GM21717 (cell line): ENCODE measurements at regions not wholly inside any gene's neighbourhood (a gene's known extent, or its start where the extent isn't known, plus 50 kb on each side); places are given as distances from the start of the nearest gene placed in this dataset.

Experiments used
- ATAC-seq: cut with Tn5 transposase; IDR thresholded peaks from one replicate; pipeline ENCODE4 v1.9.1; 2021; ENCODE audit warnings: mild to moderate bottlenecking, moderate library complexity; ENCODE audit not compliant: unreplicated experiment

DNA sequence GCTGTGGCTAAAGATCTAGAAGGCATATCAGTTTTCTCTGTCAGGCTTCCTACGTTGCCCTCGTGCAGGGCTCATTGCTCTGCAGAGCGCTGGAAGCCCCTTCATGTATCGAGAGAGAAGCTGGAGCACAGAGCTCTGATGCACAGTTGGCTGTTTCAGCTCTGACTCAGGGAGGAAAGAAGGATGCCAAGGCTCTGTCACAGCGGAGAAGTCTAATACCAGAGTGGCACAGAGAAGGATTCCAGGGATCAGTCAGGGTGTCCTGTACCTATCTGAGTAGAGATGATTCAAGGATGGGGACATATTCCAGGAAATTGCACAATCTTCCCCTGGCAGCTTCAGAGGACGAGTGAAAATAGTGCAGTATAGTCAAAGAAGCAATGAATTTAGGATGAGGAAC lies 179.2 kb upstream of the FMN2 start:
- ATAC-seq, result no peak

DNA sequence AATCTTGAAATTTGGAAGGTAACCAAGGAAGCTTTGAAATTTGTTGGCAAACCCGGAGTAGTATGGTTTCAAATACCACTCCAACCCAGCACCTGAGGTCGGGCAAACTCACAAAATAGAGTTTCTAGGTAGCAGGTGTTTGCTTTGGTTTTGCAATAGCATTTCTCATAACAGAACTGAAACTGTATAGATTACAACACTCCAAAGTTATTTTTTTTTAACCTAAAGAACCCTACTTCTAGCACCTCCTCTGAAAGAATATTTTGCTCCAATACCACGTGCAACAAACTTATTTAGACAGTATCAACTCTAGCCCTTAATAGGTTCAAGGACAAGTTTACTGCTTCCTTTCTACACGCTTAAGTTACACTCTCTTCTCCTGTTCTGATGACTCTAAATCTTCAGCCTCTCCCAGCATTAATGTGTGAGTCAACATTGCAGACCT lies 178.5 kb upstream of the FMN2 start:
- peak; percentile 65 for ATAC-seq

DNA sequence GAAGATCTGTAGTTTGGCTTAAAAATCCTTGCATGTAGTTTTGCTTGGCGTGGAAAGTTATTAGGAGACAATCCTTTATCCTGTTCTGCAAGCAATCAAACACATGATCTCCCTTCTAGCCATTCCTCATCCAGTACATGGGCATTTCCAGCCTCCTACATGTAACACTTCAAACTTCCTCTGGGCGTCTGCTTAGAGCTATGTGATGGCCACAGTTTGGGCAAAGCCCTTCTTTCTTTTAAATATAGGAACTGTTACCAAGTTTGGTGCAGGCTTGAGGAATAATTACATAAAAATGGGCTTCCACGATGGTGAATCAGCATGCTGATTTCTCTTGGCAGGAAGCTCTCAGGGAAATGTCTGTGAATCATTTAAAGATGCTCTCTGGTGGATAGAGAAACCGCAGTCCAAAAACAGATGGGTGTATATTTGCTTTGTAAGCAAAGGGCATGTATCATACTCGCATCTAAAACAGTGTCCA lies 176.9 kb upstream of the FMN2 start:
- no peak for ATAC-seq

DNA sequence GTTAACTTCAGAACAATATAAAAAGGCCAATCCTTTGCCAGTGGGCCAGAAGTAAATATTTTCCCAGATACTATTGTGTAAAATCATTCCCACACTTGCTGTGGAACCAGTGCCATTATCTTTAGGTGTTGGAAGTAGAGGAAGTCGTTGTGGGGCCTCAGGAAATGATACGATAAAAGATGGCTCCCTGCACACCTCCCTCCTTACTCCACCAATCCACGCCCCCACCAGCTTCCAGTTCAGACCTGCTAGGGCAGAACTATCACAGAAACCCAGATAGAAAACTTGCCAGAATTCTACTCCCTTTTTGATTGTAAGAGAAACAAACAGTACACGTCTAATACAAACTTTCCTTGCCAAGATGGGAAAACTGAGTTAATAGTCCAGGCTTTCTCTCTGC lies 173.0 kb upstream of the FMN2 start:
- ATAC-seq, result no peak

DNA sequence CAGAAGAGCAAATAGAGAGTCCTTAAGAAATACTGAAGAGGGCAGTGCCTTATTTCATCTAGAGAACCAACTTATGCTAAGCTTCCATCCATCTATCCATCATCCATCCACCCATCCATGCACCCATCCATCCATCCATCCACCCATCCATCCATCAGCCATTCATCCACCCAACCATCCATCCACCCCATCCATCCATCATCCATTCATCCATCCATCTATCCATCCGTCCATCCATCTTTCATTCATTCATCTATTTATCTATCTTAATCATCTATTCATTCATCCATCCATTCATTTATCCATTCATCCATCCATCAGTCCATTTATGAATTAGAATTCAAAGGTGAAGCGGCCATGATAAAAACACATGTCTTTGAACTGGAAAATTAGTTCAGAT lies 171.5 kb upstream of the FMN2 start:
- ATAC-seq, result no peak

DNA sequence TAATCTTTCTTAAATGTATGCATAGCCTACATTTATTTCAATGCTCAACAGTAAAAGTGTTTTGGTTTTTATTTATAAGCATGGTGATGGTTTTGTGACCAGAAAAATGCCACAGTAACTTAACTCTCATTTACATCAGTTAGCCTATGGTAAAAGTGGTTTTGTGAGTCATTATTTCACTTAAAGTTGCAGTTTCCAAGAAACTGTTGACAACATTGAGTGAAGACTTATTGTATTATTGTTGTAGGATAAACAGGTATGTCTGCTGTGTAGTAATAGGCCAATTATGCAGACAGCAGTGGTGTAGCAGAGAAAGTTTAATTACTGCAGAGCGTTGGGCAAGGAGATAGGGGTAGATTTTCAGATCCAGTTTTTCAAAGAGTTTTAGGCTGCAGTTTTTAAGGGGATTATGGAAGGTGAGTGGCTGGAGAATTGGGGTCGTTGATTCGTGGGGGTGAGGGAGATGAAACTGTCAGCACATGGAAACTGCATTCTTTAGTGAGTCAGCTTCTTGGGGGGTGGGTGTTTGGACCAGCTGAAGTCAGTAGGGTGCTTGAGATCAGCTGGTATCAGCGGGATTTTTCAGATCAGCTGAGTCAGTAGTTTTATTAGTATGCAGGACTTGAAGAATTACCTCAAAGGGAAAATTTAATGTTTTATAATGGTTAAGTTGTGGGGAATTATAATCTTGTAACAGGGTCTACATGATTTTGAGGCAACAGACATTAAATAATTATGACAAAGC lies 168.7 kb upstream of the FMN2 start:
- no peak for ATAC-seq

DNA sequence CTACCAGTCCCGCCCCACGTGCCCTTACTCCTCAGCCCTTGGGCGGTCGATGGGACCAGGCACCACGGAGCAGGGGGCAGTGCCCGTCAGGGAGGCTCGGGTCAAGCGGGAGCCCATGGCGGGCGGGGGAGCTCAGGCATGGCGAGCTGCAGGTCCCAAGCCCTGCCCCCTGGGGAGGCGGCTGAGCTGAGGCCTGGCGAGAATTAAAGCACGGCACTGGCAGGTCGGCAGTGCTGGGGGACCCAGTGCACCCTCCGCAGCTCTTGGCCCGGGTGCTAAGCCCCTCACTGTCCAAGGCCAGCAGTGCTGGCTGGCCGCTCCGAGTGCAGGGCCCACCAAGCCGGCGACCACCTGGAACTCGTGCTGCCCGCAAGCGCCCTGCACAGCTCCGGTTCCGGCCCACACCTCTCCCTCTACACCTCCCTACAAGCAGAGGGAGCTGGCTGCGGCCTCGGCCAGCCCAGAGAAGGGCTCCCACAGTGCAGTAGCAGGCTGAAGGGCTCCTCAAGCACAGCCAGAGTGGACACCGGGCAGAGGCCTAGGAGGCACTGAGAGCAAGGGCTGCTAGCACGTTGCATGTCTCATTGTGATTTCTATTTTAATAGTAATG lies 166.8 kb upstream of the FMN2 start:
- no peak for ATAC-seq

DNA sequence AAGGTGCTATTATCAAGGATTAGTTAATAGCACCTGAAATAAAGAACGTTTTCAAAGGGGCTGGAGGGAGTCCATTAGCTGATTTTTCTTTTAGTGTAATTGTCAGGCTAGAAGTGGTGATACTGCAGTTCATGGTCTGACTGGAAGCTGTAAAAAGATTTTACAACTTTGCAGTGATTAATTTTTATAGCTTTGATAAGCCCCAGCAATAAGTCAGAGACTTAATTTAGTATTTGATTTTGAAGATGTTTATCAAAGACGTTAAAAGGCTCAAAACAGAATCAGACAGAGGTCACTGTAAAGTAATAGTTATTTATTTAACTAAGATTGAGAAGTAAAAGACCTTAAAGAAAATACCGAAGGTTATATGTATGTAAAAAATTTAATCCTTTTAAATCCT lies 165.5 kb upstream of the FMN2 start:
- no peak for ATAC-seq

DNA sequence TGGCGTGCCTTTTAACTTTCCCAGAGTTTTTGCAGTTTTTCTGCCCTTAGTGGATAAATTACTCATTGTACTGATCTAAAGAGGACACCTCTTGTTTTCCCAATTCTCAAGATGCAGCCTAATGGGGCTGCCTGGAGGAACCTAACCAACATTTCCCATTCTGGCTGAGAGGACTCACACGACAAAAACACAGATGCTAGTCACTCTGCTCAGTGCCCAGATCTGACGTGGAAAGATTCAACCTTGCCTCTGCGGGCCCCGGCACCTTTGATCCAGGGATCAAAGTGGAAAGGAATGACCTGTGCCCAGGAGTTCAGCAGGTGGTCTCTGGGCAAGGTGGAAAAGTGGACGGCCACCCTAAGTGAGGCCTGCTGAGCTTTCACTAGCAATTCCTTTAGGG lies 162.4 kb upstream of the FMN2 start:
- ATAC-seq, result no peak

DNA sequence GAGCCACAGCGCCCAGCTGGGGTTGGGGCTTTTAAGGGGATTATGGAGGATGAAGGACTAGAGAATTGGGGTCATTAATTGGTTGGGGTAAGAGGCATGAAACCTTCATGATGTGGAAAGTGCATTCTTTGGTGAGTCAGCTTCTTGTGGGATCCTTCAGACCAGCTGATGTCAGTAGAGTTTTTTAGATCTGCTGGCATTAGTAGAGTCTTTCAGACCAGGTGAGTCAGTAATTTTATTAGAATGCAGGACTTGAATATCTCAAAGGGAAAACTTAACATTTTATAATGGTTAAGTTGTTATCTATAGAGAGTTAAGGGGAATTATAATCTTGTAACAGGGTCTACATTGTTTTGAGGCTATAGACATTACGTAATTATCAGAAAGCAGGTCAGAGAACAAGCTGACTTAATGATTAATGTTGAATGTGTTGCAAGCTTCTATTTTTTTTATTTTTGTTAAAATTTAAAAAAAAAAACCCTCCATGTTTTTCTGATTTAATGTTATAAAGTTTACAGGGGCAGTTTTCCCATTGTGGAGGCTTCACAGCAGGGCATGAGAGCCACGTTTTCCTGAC lies 160.9 kb upstream of the FMN2 start:
- no peak for ATAC-seq

DNA sequence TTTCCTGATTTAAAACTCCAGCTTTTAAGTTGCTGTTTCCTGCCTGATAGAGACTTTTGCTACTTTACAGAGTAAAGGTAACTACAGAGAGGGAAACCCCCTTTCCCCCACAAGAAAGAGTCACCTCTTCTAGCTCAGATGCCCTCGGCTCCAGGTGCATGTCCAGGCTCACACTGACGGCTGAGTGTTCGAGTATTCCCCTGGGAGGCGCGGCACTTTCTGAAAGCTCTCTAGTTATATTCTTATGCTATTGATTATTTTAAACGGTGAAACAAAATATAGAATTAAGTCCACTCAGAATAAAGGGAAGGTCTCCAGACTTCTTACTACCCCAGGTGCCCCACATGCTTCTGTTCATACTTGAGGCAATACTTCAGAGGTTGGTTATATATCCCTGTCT lies 160.3 kb upstream of the FMN2 start:
- no peak for ATAC-seq

DNA sequence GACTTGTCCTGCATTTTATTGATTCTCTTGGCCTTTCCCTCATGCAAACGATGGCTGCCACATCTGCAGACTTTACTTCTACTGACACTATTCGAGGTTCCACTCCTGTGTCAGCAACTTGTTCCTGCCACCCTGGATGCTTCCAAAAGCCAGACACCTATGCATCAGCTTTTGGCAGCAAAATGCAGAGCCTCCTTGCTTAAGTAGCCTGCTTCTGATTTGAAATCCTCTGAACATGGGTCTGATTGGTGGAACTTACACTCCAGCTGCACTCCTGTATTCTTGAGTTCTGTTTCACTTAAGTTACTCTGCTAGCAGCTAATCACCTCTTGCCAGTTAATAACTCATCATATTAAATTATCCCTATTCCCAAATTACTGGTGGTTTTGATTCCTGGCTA lies 152.1 kb upstream of the FMN2 start:
- ATAC-seq, result no peak

DNA sequence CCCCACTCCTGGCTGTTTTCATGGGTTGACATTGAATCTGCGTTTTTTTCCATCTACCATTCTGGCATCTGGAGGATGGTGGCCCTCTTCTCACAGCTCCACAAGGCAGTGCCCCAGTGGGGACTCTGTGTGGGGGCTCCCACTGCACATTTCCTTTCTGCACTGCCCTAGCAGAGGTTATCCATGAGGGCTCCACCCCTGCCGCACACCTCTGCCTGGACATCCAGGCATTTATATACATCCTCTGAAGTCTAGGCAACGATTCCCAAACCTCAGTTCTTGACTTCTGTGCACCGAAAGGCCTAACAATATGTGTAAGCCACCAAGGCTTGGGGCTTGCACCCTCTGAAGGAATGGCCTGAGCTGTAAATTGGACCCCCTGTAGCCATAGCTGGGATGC lies 147.9 kb upstream of the FMN2 start:
- no peak for ATAC-seq

DNA sequence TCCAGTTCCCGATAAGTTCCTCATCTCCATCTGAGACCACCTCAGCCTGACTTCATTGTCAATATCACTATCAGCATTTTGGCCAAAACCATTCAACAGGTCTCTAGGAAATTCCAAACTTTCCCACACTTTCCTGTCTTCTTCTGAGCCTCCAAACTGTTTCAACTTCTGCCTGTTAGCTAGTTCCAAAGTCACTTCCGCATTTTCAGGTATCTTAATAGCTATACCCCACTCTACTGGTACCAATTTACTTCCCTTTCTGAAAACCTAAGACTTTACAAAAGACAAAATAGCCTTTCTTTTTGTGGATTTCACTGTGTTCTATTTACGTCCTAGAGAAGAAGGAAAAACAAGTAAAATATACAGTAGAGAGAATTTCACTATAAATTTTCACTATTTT lies 147.0 kb upstream of the FMN2 start:
- ATAC-seq, result no peak

DNA sequence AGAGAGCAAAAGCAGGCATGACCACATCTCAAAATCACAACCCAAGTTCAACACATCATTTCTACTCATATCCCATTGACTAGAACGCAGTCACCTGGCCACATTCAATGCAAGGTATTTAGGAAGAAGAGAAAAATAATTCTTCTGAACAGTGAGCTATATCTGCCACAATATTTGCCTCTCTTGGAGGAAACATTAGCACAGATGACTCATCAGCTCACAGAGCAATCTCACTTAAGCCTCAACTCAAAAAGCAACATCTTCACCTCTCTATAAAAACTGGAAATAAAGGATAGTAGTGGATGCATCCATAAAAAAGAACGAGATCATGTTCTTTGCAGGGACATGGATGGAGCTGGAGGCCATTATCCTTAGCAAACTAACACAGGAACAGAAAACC lies 143.9 kb upstream of the FMN2 start:
- ATAC-seq, result no peak

DNA sequence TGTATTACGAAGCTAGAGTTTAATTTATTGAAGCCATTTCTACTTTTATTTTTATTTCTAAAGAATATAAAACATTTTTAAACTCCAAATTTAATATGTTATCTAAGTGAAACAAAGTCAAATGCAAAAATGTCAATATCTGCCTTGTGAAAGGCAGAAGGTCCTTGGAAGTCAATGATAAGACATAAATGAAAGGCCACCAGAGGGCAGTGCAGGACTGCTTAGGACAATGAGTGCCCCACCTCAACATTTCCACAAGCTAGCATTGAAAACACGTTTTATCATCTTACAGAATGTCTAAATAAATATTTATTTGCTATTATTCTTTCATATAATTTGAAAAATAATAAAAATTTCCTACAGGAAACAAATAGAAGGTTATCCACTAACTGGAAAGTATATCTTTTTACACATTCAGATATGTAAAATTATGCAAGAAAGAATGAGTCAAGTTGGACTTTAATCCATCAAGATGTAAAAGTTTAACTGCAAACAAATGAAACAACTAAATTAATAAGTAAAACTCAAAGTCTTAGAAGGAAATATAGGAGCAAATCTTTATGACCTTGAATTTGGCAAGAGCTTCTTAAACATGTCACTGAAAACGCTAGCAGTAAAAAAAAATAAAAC lies 140.1 kb upstream of the FMN2 start:
- no peak for ATAC-seq

DNA sequence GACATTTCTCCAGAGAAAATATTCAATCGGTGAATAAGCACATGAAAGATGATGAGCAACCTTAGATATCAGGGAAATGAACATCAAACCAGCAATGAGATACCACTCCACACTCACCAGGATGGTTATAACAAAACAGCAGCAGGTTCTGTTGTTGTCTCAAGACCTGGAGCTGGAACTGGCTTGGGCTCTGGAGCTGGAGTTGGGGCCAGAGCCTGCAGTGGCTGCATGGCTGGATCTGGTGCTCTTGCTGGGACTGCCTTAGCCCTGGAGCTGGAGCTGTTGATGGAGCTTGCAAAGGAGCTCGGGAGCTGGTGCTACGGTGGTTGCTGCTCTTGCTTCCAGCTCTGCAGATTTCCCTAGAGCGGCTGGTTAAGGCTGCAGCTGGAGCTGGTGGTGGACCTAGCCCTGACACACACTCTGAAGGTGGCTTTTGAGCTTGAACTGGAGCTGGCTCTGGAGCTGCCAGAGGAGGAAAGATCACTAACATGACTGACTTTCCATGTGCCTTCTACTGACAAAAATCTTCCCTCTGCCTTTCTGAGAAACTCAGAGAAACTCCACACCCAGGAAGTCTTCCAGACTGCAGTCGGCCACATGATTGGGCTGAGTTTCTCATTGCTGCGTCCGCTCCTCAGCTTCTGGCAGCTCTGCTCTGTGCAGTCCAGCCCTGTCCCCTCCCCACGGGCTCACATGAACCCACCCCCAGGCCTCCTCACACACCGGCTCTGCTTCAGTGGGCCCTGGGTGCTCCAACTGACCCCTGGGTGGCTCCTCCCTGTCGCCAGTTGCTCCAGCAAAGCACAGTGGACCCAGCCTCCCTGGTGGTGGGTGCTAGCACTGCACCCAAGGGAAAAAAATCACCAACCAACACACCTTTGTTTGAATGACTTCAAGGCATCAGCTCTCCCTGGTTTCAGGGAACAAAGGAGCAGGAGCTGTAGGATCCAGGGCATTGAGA lies 139.1 kb upstream of the FMN2 start:
- ATAC-seq, result peak; percentile 58

DNA sequence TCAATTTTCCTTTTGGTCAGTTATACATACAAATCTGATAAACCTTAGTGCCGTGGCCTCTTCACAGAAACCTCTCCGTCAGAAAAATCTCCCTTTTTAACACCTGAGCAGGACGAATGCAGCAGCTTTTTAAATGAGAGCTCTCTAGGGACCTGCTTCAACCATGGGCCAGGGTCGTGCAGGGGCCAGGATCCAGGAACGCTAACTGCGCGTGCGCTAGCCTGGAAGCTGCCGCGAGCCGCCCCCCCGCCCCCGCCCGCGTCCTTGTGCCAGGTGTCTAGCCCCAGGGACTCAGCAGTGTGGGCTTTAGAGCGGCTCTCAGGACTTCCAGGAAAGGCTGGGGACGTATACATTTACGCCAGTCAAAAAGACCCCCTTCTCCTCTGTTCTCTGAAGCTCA lies 136.8 kb upstream of the FMN2 start:
- no peak for ATAC-seq

DNA sequence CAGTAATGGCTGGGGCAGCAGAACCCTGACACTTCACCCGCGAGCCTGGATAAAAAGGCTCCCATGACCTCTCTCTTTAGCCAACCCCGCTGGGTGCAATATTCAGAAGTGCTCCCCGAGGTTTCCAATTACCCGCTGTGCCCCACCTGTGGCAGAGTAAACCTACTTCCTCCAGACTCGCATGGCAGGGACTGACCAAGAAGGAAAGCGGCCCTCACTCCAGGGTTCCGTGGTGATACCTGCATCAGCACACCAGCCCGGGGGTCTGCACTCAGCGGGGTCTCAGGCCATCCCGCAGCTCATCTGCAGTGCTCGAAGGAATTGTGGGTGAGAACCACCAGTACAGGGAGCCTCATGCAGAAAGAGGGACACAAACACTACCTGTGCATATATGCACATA lies 136.3 kb upstream of the FMN2 start:
- ATAC-seq, result no peak

DNA sequence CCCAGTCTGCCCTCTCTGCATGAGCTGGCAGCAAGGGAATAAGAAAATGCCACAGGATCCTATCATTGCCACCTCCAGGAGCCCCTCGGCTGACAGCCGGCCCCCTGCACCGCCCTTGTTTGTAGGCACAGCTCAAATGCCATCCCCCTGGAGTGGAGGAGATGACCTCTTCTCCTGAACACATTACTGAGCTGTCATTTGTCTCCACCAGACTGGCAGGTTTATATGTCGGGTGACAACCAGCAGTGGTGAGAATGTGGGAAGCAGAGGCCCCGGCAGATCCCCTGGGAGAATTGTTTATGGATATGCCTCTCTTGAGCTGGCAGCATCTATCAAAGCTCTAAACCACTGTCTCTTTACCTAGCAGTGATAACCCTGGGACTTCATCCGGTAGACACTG lies 135.4 kb upstream of the FMN2 start:
- ATAC-seq, result no peak

DNA sequence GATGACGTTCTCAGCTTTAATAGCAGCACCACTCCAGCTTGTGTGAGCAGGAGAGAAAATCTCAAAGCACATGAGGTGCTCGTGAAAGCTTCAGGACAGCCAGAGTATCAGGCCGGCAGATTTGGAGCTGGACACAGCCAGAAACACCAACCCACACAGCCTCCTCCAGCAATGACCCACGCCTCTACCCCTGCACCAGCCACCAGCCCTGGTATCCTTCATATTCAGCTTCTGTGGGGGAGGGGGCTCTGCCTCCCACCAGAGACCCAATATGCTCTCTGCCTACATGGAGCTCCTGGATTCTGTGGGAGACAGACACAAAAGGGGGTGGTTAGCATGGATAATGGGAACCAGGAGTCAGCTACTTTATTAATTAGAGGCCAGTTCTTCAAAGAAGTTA lies 133.6 kb upstream of the FMN2 start:
- ATAC-seq, result no peak
